Body of pancreas (tissue), 4 donors: ENCODE measurements at regions not wholly inside any gene's neighbourhood (a gene's known extent, or its start where the extent isn't known, plus 50 kb on each side); places are given as distances from the start of the nearest gene placed in this dataset.

ENCODE experiments used
- CTCF ChIP-seq, 7 experiments: fragments of 450-650 bp in 4 of 7; fragments of 200-600 bp in 3 of 7; sonication (generic) in 3 of 7; IDR thresholded peaks; one replicate each; pipeline ENCODE4 v1.5.1; 2016 to 2019; ENCODE audit warnings: antibody characterized with exemption in 7 of 7
- POLR2A ChIP-seq, 3 donors: fragments of 450-650 bp; IDR thresholded peaks; one replicate each; pipeline ENCODE4 v1.6.1; 2016; ENCODE audit warnings: antibody characterized with exemption in 3 of 3, mild to moderate bottlenecking in 2 of 3

- TF ChIP-seq CTCF (IDR thresholded peaks at IDR 0.05) (no peak), POLR2A (IDR thresholded peaks at IDR 0.05) (no peak)
Observed at GRCh38 chr11:80911666-80912065, 1470.8 kb upstream of the TENM4 start.
